ENCODE measurements at regions not wholly inside any gene's neighbourhood (a gene's known extent, or its start where the extent isn't known, plus 50 kb on each side); places are given as distances from the start of the nearest gene placed in this dataset.

DNA sequence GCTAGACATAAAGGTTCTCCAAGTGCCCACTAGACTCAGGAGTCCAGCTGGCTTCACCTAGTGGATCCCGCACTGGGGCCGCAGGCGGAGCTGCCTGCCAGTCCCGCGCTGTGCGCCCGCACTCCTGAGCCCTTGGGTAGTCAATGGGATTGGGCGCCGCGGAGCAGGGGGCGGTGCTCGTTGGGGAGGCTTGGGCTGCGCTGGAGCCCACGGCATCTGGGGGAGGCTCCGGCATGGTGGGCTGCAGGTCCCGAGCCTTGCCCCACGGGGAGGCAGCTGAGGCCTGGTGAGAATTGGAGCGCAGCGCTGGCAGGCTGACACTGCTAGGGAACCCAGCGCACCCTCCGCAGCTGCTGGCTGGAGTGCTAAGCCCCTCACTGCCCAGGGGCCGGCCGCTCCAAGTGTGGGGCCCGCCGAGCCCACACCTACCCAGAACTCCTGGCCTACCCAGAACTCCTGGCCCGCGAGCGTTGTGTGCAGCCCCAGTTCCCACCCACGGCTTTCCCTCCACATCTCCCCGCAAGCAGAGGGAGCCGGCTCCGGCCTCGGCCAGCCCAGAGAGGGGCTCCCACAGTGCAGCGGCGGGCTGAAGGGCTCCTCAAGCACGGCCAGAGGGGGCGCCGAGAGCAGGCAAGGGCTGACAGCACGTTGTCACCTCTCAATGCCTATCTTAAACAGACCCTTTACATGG is 260.7 kb upstream of the DMRT1 start:
- no peak for ATAC-seq
- intact Hi-C loops (cut with DNase I) = no loop called here
- Histone ChIP-seq H3K9me3 (peaks cover 0 to 2% of the 10 kb centered on the region in 2 donors), H3K27ac (no peak overlapping the region), H3K4me1 (no peaks in the 10 kb centered on the region), H3K4me3 (no peak overlapping the region), H3K27me3 (no peaks in the 10 kb centered on the region), H3K36me3 (no peaks in the 10 kb centered on the region)
- peak in 1 of 4 donors; percentile 64 for DNase-seq
- TF ChIP-seq, protein P1, sequence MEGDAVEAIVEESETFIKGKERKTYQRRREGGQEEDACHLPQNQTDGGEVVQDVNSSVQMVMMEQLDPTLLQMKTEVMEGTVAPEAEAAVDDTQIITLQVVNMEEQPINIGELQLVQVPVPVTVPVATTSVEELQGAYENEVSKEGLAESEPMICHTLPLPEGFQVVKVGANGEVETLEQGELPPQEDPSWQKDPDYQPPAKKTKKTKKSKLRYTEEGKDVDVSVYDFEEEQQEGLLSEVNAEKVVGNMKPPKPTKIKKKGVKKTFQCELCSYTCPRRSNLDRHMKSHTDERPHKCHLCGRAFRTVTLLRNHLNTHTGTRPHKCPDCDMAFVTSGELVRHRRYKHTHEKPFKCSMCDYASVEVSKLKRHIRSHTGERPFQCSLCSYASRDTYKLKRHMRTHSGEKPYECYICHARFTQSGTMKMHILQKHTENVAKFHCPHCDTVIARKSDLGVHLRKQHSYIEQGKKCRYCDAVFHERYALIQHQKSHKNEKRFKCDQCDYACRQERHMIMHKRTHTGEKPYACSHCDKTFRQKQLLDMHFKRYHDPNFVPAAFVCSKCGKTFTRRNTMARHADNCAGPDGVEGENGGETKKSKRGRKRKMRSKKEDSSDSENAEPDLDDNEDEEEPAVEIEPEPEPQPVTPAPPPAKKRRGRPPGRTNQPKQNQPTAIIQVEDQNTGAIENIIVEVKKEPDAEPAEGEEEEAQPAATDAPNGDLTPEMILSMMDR (IDR thresholded peaks at IDR 0.05) = no peak

- ATAC-seq = peak; percentile 68
- Histone ChIP-seq H3K27ac (no peak overlapping the region), H3K36me3 (no peaks in the 10 kb centered on the region), H3K9me3 (peaks cover 0 to 2% of the 10 kb centered on the region in 2 donors), H3K27me3 (no peaks in the 10 kb centered on the region), H3K4me3 (no peak overlapping the region), H3K4me1 (no peaks in the 10 kb centered on the region)
- TF ChIP-seq, protein P1 (IDR thresholded peaks at IDR 0.05) = no peak
- intact Hi-C loops (cut with DNase I) = no loop called here
- DNase-seq = peak in 1 of 4 donors; percentile 72
Observed at GRCh38 chr9:581673-582497, 259.6 kb upstream of the DMRT1 start.

- ATAC-seq (no peak), DNase-seq (no peak)
- intact Hi-C loops (cut with DNase I) = no loop called here
- Histone ChIP-seq H3K4me3 (no peak overlapping the region), H3K36me3 (no peaks in the 10 kb centered on the region), H3K27me3 (no peaks in the 10 kb centered on the region), H3K9me3 (no peaks in the 10 kb centered on the region), H3K27ac (no peak overlapping the region), H3K4me1 (no peaks in the 10 kb centered on the region)
- TF ChIP-seq, protein P1 (IDR thresholded peaks at IDR 0.05) = no peak
Observed at GRCh38 chr9:582775-583174, 258.7 kb upstream of the DMRT1 start.

DNA sequence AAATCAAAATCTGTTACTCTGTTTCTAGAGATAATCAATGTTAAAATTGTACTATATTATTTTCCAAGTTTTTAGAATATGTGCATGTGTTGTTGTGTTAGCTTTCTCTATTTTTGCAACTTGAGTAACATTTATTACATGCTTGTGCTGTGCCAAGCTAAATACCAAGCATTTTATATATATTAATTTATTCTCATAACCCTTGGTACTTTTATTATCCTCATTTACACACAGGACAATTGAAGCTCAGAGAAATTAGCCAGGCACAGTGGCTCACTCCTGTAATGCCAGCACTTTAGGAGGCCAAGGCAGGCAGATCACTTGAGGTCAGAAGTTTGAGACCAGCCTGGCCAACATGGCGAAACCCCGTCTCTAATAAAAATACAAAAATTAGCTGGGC is 254.0 kb upstream of the DMRT1 start:
- H3K36me3 ChIP-seq = no peaks in the 10 kb centered on the region
- H3K9me3 ChIP-seq = no peaks in the 10 kb centered on the region
- H3K27ac ChIP-seq = no peak overlapping the region
- ATAC-seq (no peak), DNase-seq (no peak)
- no peaks in the 10 kb centered on the region for H3K27me3 ChIP-seq
- TF ChIP-seq, protein P1 (IDR thresholded peaks at IDR 0.05) = no peak
- peaks cover 3 to 22% of the 10 kb centered on the region in 2 donors for H3K4me1 ChIP-seq
- H3K4me3 ChIP-seq = no peak overlapping the region
- intact Hi-C loops (cut with DNase I) = no loop called here

- H3K36me3 ChIP-seq = no peaks in the 10 kb centered on the region
- no peak for DNase-seq
- no peak overlapping the region for H3K27ac ChIP-seq
- H3K4me1 ChIP-seq = peaks cover 3 to 22% of the 10 kb centered on the region in 2 donors
- peak; percentile 37 for ATAC-seq
- H3K9me3 ChIP-seq = no peaks in the 10 kb centered on the region
- H3K27me3 ChIP-seq = no peaks in the 10 kb centered on the region
- intact Hi-C loops (cut with DNase I) = no loop called here
- H3K4me3 ChIP-seq = no peak overlapping the region
- TF ChIP-seq, protein P1 (IDR thresholded peaks at IDR 0.05) = no peak
Observed at GRCh38 chr9:588981-589380, 252.5 kb upstream of the DMRT1 start.

Data from left lung (tissue), 4 donors.